GM12874 (cell line): ENCODE measurements at regions not wholly inside any gene's neighbourhood (a gene's known extent, or its start where the extent isn't known, plus 50 kb on each side); places are given as distances from the start of the nearest gene placed in this dataset.

Experiments used
- CTCF ChIP-seq: IDR thresholded peaks from 2 replicates; pipeline ENCODE4 v1.5.1; 2011; ENCODE audit warnings: low read depth, mild to moderate bottlenecking, control low read depth, low read length, moderate library complexity; ENCODE audit not compliant: insufficient read depth

- no peak for TF ChIP-seq CTCF
These were observed 163.4 kb downstream of the HAPSTR1 start for GRCh38 chr16:9254863-9255262.

DNA sequence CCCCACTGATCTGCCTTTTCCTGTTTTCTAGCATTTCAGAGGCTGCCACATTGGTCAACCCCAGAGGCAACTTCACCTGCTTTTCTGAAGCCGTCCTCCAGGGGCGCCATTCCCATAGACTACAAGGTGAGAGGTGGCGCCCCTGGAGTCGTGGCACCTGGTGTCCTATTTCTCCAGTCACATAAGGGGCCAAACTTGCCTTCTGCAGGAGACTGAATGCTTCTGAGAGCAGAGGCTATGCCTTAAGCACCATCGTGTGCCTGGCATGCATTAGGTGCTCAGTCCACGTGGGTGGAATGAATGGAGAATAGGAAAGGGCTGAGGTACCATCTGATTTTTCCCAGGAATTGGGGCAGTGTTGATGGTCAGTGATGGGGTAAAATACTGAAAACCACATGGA is 164.8 kb downstream of the HAPSTR1 start:
- TF ChIP-seq CTCF, result peak; percentile 84

DNA sequence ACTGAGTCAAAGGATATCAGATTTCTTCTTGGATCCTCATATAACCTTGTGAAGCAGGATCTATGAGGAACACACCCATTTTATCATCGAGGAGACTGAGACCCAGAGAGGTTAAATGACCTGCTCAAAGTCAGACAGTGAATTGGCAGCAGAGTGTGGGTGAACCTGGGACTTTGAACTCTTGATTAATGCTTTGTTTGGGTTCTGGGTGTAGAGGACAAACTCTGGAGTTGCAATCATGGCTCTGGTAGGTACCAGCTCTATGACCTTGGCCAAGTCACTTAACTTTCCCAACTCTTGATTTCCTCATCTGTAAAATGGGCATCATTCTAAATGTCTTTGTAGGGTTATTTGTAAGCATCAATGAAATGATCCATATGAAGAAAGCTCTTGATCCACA is 166.4 kb downstream of the HAPSTR1 start:
- no peak for TF ChIP-seq CTCF

- TF ChIP-seq CTCF, result peak; percentile 81
These were observed 167.1 kb downstream of the HAPSTR1 start for GRCh38 chr16:9258423-9259051.

- TF ChIP-seq CTCF, result no peak
These were observed 168.6 kb downstream of the HAPSTR1 start for GRCh38 chr16:9259914-9260608.

- TF ChIP-seq CTCF, result no peak
These were observed 169.2 kb downstream of the HAPSTR1 start for GRCh38 chr16:9260666-9261065.

DNA sequence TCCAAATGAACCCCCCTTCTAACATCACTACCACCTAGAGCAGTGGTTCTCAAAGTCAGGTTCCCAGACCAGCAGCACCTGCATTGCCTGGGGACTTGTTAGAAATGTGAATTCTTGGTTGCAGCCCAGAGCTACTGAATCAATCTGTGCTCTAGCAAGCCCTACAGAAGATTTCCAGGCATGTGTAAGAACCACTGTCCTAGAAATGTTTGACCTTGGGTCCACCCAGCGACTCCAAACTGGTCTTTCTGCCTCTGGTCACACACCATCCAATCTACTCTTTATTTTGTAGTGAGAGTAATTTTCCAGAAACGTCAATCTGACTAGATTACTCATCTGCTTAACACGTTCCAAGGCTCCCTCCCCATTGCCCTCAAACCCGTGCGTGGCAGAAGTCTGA is 169.9 kb downstream of the HAPSTR1 start:
- no peak for TF ChIP-seq CTCF
